K562 (cell line): ENCODE measurements at regions not wholly inside any gene's neighbourhood (a gene's known extent, or its start where the extent isn't known, plus 50 kb on each side); places are given as distances from the start of the nearest gene placed in this dataset.

Experiments used
- ATAC-seq: fragments of 200-7000 bp; cut with Tn5 transposase; 3 replicates; pipeline ENCODE4 v1.9.1; 2020; ENCODE audit warnings: moderate library complexity
- BruUV-seq: library from RNA; stranded (reverse); fragments of 400-500 nt; replicated peaks from 2 replicates; lab custom pipeline; 2021; lab: Mats Ljungman, UMichigan
- CTCF ChIA-PET: fragments of 300-600 bp; formaldehyde crosslinking; extraction: SDS; loops from one replicate; lab custom pipeline; 2021; ENCODE audit warnings: low intra/inter-chr PET ratio; lab: Yijun Ruan, JAX
- POLR2A ChIA-PET: fragments of 300-600, 350-650 bp; sonication (Branson Sonifier 250); formaldehyde crosslinking; extraction: SDS; loops from one replicate; lab custom pipeline; 2021; ENCODE audit warnings: antibody characterized with exemption, inconsistent platforms; lab: Yijun Ruan, JAX
- DNase-seq, 4 experiments: peaks; one replicate each; pipeline versions ENCODE4 v3.0.0 to v3.0.0-alpha.2; 2011 to 2018; ENCODE audit warnings: low spot score in 3 of 4, mixed read lengths in 3 of 4; ENCODE audit errors: extremely low read depth in 1 of 4
- FAIRE-seq: peaks from 2 replicates; lab custom pipeline; 2011; peaks lifted over from hg19 to GRCh38; lab: Jason Lieb, UNC
- H2AFZ ChIP-seq: 2 replicates; pipeline ENCODE4 v1.6.0; 2011; ENCODE audit warnings: low read depth, low read length, control low read depth, inconsistent platforms
- H3K27ac ChIP-seq: fragments of 200-600 bp; 3 replicates; pipeline ENCODE4 v1.8.0; 2011; ENCODE audit warnings: low read depth, mild to moderate bottlenecking, control low read depth, inconsistent platforms, low read length, moderate library complexity, mixed read lengths; ENCODE audit errors: extremely low read depth
- H3K27me3 ChIP-seq, 2 experiments: fragments of 300-600 bp in 1 of 2; 2 replicates in 1 of 2; 3 replicates in 1 of 2; pipeline versions ENCODE4 v1.6.0 to v1.8.0; 2011; ENCODE audit warnings: inconsistent platforms in 2 of 2, low read length in 2 of 2, mild to moderate bottlenecking in 1 of 2, mixed read lengths in 1 of 2, moderate library complexity in 1 of 2; ENCODE audit not compliant: control insufficient read depth in 2 of 2, insufficient read depth in 2 of 2
- H3K36me3 ChIP-seq: fragments of 300-600 bp; 3 replicates; pipeline ENCODE4 v1.8.0; 2011; ENCODE audit warnings: mild to moderate bottlenecking, low read length, inconsistent platforms; ENCODE audit not compliant: control insufficient read depth, insufficient read depth
- H3K4me1 ChIP-seq, 2 experiments: fragments of 200-600 bp in 1 of 2; replicated peaks in 1 of 2; 2 replicates in 1 of 2; 3 replicates in 1 of 2; pipeline versions ENCODE4 v1.5.1 to v1.8.0; 2011; ENCODE audit warnings: inconsistent platforms in 2 of 2, low read length in 2 of 2, mild to moderate bottlenecking in 1 of 2, mixed read lengths in 1 of 2, moderate library complexity in 1 of 2; ENCODE audit not compliant: control insufficient read depth in 2 of 2, insufficient read depth in 2 of 2
- H3K4me2 ChIP-seq: 2 replicates; pipeline ENCODE4 v1.6.1; 2011; ENCODE audit warnings: low read length, control low read depth, inconsistent platforms, mixed read lengths; ENCODE audit not compliant: insufficient read depth
- H3K4me3 ChIP-seq: fragments of 200-600 bp; sonication (generic), shearing (Covaris generic); 2 replicates; pipeline ENCODE4 v1.5.1; 2016; ENCODE audit warnings: control low read depth, inconsistent platforms
- H3K79me2 ChIP-seq: fragments of 200-600 bp; 3 replicates; pipeline ENCODE4 v1.8.0; 2011; ENCODE audit warnings: low read length, inconsistent platforms; ENCODE audit not compliant: control insufficient read depth, insufficient read depth
- H3K9ac ChIP-seq, 2 experiments: 2 replicates each; pipeline versions ENCODE4 v1.6.0 to v1.6.1; 2011; ENCODE audit warnings: low read depth in 2 of 2, low read length in 2 of 2, control low read depth in 1 of 2, inconsistent platforms in 1 of 2, mild to moderate bottlenecking in 1 of 2, mixed read lengths in 1 of 2; ENCODE audit not compliant: insufficient read depth in 1 of 2
- H3K9me1 ChIP-seq: one replicate; pipeline ENCODE4 v1.6.0; 2011; ENCODE audit warnings: inconsistent platforms, mild to moderate bottlenecking, low read length, moderate library complexity; ENCODE audit not compliant: control insufficient read depth, insufficient read depth
- H3K9me3 ChIP-seq: replicated peaks from 2 replicates; pipeline ENCODE4 v1.5.1; 2011; ENCODE audit warnings: low read depth, low read length, inconsistent platforms; ENCODE audit not compliant: control insufficient read depth, insufficient read depth
- H4K20me1 ChIP-seq: replicated peaks from 2 replicates; pipeline ENCODE4 v1.6.1; 2011; ENCODE audit warnings: low read length, inconsistent platforms, mixed read lengths; ENCODE audit not compliant: control insufficient read depth, insufficient read depth
- CHD4 ChIP-seq: fragments of 200-600 bp; sonication (generic); IDR thresholded peaks from 3 replicates; pipeline ENCODE4 v1.6.1; 2012; ENCODE audit warnings: low read depth, mild to moderate bottlenecking, mixed read lengths, low read length, inconsistent platforms; ENCODE audit not compliant: insufficient read depth, insufficient replicate concordance, poor library complexity, severe bottlenecking
- GATA2 ChIP-seq: sonication (generic); formaldehyde crosslinking; IDR thresholded peaks from 2 replicates; pipeline ENCODE4 v1.4.0; 2020; ENCODE audit warnings: mild to moderate bottlenecking, missing genetic modification reagents
- MTA2 ChIP-seq: fragments of 450-650 bp; IDR thresholded peaks from 2 replicates; pipeline ENCODE4 v1.6.1; 2016; ENCODE audit warnings: low read depth
- PHF20 ChIP-seq: fragments of 450-650 bp; IDR thresholded peaks from 2 replicates; pipeline ENCODE4 v1.6.1; 2018; ENCODE audit not compliant: partially characterized antibody
- RAD51 ChIP-seq: fragments of 450-650 bp; IDR thresholded peaks from 2 replicates; pipeline ENCODE4 v1.7.1; 2016; ENCODE audit warnings: low read depth, mild to moderate bottlenecking, borderline replicate concordance
- ZSCAN32 ChIP-seq: fragments of 450-650 bp; formaldehyde crosslinking; IDR thresholded peaks from 2 replicates; pipeline ENCODE4 v1.4.0; 2020; ENCODE audit warnings: mild to moderate bottlenecking, moderate library complexity
- WGBS: fragments of 100-300 bp; shearing (Covaris generic); methylation state at CpG from one replicate; pipeline ENCODE4 v1.1.6; 2016; ENCODE audit warnings: low coverage, mixed read lengths; ENCODE audit not compliant: insufficient coverage; ENCODE audit errors: missing lambda C conversion rate; 5-methylcytosine and 5-hydroxymethylcytosine counted together
- in situ Hi-C: fragments of 300-500 bp; cut with MboI; formaldehyde crosslinking; loops from 4 replicates; pipeline ENCODE4 v1.15.0; 2018; ENCODE audit warnings: inconsistent platforms, mixed read lengths
- intact Hi-C: fragments of 100-400 bp; cut with micrococcal nuclease; formaldehyde crosslinking; loops from 2 replicates; pipeline ENCODE4 v1.14.2; 2022
- TF ChIP-seq, protein P1 (sequence below): fragments of 250-450 bp; sonication (Bioruptor Pico); IDR thresholded peaks from 2 replicates; pipeline ENCODE4 v1.8.0; 2021; ENCODE audit warnings: borderline replicate concordance, mild to moderate bottlenecking, moderate library complexity; ENCODE audit not compliant: poor library complexity, severe bottlenecking
- TF ChIP-seq, protein P2 (sequence below): fragments of 250-450 bp; sonication (Bioruptor Pico); IDR thresholded peaks from 2 replicates; pipeline ENCODE4 v1.4.0; 2020; ENCODE audit warnings: mild to moderate bottlenecking, moderate library complexity, borderline replicate concordance
- TF ChIP-seq, protein P3 (sequence below): fragments of 250-450 bp; sonication (Bioruptor Pico); IDR thresholded peaks from 2 replicates; pipeline ENCODE4 v1.5.0; 2020; ENCODE audit warnings: mild to moderate bottlenecking
- TF ChIP-seq, protein P4 (sequence below): sonication (generic); formaldehyde crosslinking; IDR thresholded peaks from 2 replicates; pipeline ENCODE4 v1.8.1; 2022; ENCODE audit warnings: missing genetic modification reagents

DNA sequence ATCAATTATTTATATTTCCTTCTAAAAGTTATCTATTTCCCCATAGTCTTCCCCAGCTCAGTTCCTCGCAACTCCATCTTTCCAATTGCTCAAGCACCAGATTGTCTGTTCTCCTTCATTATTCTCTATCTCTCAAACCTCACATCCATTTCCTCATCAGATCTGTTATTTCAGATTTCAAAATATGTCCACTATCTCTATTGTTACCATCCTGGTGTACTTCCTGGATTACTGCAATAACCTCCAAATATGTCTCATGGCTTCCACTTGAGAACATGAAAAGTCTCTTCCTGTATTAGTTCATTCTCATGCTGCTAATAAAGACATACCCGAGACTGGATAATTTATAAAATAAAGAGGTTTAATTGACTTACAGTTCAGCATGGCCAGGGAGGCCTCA is 641.7 kb upstream of the ZEB2 start:
- TF ChIP-seq, protein P1, sequence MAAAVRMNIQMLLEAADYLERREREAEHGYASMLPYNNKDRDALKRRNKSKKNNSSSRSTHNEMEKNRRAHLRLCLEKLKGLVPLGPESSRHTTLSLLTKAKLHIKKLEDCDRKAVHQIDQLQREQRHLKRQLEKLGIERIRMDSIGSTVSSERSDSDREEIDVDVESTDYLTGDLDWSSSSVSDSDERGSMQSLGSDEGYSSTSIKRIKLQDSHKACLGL (CRISPR knock-in tag), result no peak
- TF ChIP-seq GATA2 (CRISPR knock-in tag) (no peak), RAD51 (no peak), MTA2 (no peak), CHD4 (no peak), PHF20 (no peak), ZSCAN32 (CRISPR knock-in tag) (no peak)
- TF ChIP-seq, protein P2, sequence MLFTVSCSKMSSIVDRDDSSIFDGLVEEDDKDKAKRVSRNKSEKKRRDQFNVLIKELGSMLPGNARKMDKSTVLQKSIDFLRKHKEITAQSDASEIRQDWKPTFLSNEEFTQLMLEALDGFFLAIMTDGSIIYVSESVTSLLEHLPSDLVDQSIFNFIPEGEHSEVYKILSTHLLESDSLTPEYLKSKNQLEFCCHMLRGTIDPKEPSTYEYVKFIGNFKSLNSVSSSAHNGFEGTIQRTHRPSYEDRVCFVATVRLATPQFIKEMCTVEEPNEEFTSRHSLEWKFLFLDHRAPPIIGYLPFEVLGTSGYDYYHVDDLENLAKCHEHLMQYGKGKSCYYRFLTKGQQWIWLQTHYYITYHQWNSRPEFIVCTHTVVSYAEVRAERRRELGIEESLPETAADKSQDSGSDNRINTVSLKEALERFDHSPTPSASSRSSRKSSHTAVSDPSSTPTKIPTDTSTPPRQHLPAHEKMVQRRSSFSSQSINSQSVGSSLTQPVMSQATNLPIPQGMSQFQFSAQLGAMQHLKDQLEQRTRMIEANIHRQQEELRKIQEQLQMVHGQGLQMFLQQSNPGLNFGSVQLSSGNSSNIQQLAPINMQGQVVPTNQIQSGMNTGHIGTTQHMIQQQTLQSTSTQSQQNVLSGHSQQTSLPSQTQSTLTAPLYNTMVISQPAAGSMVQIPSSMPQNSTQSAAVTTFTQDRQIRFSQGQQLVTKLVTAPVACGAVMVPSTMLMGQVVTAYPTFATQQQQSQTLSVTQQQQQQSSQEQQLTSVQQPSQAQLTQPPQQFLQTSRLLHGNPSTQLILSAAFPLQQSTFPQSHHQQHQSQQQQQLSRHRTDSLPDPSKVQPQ, result no peak
- TF ChIP-seq, protein P3, sequence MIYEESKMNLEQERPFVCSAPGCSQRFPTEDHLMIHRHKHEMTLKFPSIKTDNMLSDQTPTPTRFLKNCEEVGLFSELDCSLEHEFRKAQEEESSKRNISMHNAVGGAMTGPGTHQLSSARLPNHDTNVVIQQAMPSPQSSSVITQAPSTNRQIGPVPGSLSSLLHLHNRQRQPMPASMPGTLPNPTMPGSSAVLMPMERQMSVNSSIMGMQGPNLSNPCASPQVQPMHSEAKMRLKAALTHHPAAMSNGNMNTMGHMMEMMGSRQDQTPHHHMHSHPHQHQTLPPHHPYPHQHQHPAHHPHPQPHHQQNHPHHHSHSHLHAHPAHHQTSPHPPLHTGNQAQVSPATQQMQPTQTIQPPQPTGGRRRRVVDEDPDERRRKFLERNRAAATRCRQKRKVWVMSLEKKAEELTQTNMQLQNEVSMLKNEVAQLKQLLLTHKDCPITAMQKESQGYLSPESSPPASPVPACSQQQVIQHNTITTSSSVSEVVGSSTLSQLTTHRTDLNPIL, result no peak
- TF ChIP-seq, protein P4, sequence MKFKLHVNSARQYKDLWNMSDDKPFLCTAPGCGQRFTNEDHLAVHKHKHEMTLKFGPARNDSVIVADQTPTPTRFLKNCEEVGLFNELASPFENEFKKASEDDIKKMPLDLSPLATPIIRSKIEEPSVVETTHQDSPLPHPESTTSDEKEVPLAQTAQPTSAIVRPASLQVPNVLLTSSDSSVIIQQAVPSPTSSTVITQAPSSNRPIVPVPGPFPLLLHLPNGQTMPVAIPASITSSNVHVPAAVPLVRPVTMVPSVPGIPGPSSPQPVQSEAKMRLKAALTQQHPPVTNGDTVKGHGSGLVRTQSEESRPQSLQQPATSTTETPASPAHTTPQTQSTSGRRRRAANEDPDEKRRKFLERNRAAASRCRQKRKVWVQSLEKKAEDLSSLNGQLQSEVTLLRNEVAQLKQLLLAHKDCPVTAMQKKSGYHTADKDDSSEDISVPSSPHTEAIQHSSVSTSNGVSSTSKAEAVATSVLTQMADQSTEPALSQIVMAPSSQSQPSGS (CRISPR knock-in tag), result no peak
- FAIRE-seq (no peak), ATAC-seq (no peak), DNase-seq (no peak)
- H3K4me2 ChIP-seq, result no peak overlapping the region
- no peaks in the 10 kb centered on the region for H3K36me3 ChIP-seq
- no peaks in the 10 kb centered on the region for H3K4me1 ChIP-seq
- no peaks in the 10 kb centered on the region for H3K27me3 ChIP-seq
- H4K20me1 ChIP-seq, result no peaks in the 10 kb centered on the region
- POLR2A ChIA-PET, result no interaction called here
- no peak overlapping the region for H3K9ac ChIP-seq
- BruUV-seq, result no TSS peak
- no peaks in the 10 kb centered on the region for H3K9me3 ChIP-seq
- no peaks in the 10 kb centered on the region for H3K9me1 ChIP-seq
- CTCF ChIA-PET, result no interaction called here
- H3K4me3 ChIP-seq, result no peak overlapping the region
- intact Hi-C loops, result no loop called here
- no peak overlapping the region for H3K27ac ChIP-seq
- no peak overlapping the region for H2AFZ ChIP-seq
- 52% methylated on average over 2 of the region's 2 CpGs for WGBS
- in situ Hi-C loops, result no loop called here
- H3K79me2 ChIP-seq, result no peaks in the 10 kb centered on the region
